ENCODE measurements at regions not wholly inside any gene's neighbourhood (a gene's known extent, or its start where the extent isn't known, plus 50 kb on each side); places are given as distances from the start of the nearest gene placed in this dataset.

- TF ChIP-seq, protein P1, sequence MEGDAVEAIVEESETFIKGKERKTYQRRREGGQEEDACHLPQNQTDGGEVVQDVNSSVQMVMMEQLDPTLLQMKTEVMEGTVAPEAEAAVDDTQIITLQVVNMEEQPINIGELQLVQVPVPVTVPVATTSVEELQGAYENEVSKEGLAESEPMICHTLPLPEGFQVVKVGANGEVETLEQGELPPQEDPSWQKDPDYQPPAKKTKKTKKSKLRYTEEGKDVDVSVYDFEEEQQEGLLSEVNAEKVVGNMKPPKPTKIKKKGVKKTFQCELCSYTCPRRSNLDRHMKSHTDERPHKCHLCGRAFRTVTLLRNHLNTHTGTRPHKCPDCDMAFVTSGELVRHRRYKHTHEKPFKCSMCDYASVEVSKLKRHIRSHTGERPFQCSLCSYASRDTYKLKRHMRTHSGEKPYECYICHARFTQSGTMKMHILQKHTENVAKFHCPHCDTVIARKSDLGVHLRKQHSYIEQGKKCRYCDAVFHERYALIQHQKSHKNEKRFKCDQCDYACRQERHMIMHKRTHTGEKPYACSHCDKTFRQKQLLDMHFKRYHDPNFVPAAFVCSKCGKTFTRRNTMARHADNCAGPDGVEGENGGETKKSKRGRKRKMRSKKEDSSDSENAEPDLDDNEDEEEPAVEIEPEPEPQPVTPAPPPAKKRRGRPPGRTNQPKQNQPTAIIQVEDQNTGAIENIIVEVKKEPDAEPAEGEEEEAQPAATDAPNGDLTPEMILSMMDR (conservative IDR thresholded peaks at IDR 0.05; ENCODE audit: low read depth, low read length), result no peak
- no peak for TF ChIP-seq EZH2 (IDR thresholded peaks at IDR 0.05; ENCODE audit: borderline replicate concordance, low read depth, low read length, poor library complexity, severe bottlenecking)
These were observed 140.0 kb upstream of the TCERG1L start for GRCh38 chr10:131451407-131452015.
